Natural killer cell (primary cell): ENCODE measurements at regions not wholly inside any gene's neighbourhood (a gene's known extent, or its start where the extent isn't known, plus 50 kb on each side); places are given as distances from the start of the nearest gene placed in this dataset.

Experiments
- ATAC-seq, 3 donors: fragments of 150-1000 bp in 2 of 3; fragments of 200-7000 bp in 1 of 3; cut with Tn5 transposase; 1 replicate in 1 of 3; 2 replicates in 2 of 3; pipeline ENCODE4 v1.10.0; 2021; ENCODE audit warnings: mild to moderate bottlenecking in 2 of 3, moderate library complexity in 2 of 3
- DNase-seq, 2 donors: peaks; one replicate each; pipeline versions ENCODE4 v3.0.0 to v3.0.0-alpha.2; 2013 to 2021; ENCODE audit warnings: mixed read lengths in 1 of 2
- H3K27ac ChIP-seq: one replicate; pipeline ENCODE4 v1.5.1; 2013; ENCODE audit warnings: mild to moderate bottlenecking, low read length
- H3K27me3 ChIP-seq: one replicate; pipeline ENCODE4 v1.6.1; 2013; ENCODE audit warnings: low read length; ENCODE audit not compliant: control insufficient read depth, insufficient read depth
- H3K36me3 ChIP-seq: one replicate; pipeline ENCODE4 v1.6.1; 2013; ENCODE audit warnings: low read length; ENCODE audit not compliant: control insufficient read depth, insufficient read depth
- H3K4me1 ChIP-seq: one replicate; pipeline ENCODE4 v1.6.1; 2013; ENCODE audit warnings: low read length; ENCODE audit not compliant: control insufficient read depth, insufficient read depth
- H3K4me3 ChIP-seq: one replicate; pipeline ENCODE4 v1.5.1; 2013; ENCODE audit warnings: low read length
- H3K9me3 ChIP-seq: one replicate; pipeline ENCODE4 v1.6.1; 2013; ENCODE audit warnings: low read length; ENCODE audit not compliant: control insufficient read depth, insufficient read depth
- H3K27ac Mint-ChIP-seq, 2 donors: one replicate each; pipeline ENCODE4 v1.8.0; 2022; ENCODE audit warnings: mild to moderate bottlenecking in 2 of 2, mixed read lengths in 2 of 2, moderate library complexity in 1 of 2
- H3K27me3 Mint-ChIP-seq, 2 donors: one replicate each; pipeline ENCODE4 v1.8.0; 2022; ENCODE audit warnings: low read depth in 2 of 2, mixed read lengths in 2 of 2
- H3K36me3 Mint-ChIP-seq: one replicate; pipeline ENCODE4 v1.8.0; 2022; ENCODE audit warnings: mixed read lengths
- H3K4me1 Mint-ChIP-seq, 2 donors: one replicate each; pipeline ENCODE4 v1.8.0; 2022; ENCODE audit warnings: mixed read lengths in 2 of 2
- H3K4me3 Mint-ChIP-seq: one replicate; pipeline ENCODE4 v1.8.0; 2022; ENCODE audit warnings: mild to moderate bottlenecking, moderate library complexity, mixed read lengths
- H3K9me3 Mint-ChIP-seq, 2 donors: one replicate each; pipeline ENCODE4 v1.8.0; 2022; ENCODE audit warnings: mixed read lengths in 2 of 2
- WGBS: methylation state at CpG from one replicate; pipeline ENCODE4 v1.1.7; 2013; ENCODE audit warnings: missing lambda C conversion rate; ENCODE audit not compliant: insufficient coverage; 5-methylcytosine and 5-hydroxymethylcytosine counted together
- intact Hi-C: fragments of 100-400 bp; cut with micrococcal nuclease; formaldehyde crosslinking; loops from one replicate; pipeline ENCODE4 v1.14.2; 2022
- TF ChIP-seq, protein P1 (sequence below): fragments of 200-600 bp; IDR thresholded peaks from one replicate; pipeline ENCODE4 v1.8.0; 2022; ENCODE audit warnings: antibody characterized with exemption

- H3K4me1 ChIP-seq, result no peaks in the 10 kb centered on the region
- H3K27me3 ChIP-seq, result no peaks in the 10 kb centered on the region
- TF ChIP-seq, protein P1, sequence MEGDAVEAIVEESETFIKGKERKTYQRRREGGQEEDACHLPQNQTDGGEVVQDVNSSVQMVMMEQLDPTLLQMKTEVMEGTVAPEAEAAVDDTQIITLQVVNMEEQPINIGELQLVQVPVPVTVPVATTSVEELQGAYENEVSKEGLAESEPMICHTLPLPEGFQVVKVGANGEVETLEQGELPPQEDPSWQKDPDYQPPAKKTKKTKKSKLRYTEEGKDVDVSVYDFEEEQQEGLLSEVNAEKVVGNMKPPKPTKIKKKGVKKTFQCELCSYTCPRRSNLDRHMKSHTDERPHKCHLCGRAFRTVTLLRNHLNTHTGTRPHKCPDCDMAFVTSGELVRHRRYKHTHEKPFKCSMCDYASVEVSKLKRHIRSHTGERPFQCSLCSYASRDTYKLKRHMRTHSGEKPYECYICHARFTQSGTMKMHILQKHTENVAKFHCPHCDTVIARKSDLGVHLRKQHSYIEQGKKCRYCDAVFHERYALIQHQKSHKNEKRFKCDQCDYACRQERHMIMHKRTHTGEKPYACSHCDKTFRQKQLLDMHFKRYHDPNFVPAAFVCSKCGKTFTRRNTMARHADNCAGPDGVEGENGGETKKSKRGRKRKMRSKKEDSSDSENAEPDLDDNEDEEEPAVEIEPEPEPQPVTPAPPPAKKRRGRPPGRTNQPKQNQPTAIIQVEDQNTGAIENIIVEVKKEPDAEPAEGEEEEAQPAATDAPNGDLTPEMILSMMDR, result no peak
- H3K27ac Mint-ChIP-seq, result no peak overlapping the region
- WGBS, result 71% methylated on average over 8 of the region's 8 CpGs
- H3K9me3 ChIP-seq, result no peaks in the 10 kb centered on the region
- peaks cover 0 to 7% of the 10 kb centered on the region in 2 donors for H3K27me3 Mint-ChIP-seq
- no peaks in the 10 kb centered on the region for H3K36me3 ChIP-seq
- H3K36me3 Mint-ChIP-seq, result no peaks in the 10 kb centered on the region
- H3K9me3 Mint-ChIP-seq, result no peaks in the 10 kb centered on the region
- no peak overlapping the region for H3K4me3 ChIP-seq
- no peak overlapping the region for H3K4me3 Mint-ChIP-seq
- no peak overlapping the region for H3K27ac ChIP-seq
- H3K4me1 Mint-ChIP-seq, result no peaks in the 10 kb centered on the region
- intact Hi-C loops, result no loop called here
- no peak for DNase-seq
- ATAC-seq, result no peak
Measured at GRCh38 chr10:121078672-121079102, 227.5 kb downstream of the WDR11 start.

- 87% methylated on average over 6 of the region's 6 CpGs for WGBS
- intact Hi-C loops, result no loop called here
- Mint-ChIP-seq H3K9me3 (no peaks in the 10 kb centered on the region), H3K27ac (no peak overlapping the region), H3K27me3 (peaks cover 0 to 7% of the 10 kb centered on the region in 2 donors), H3K36me3 (no peaks in the 10 kb centered on the region), H3K4me1 (no peaks in the 10 kb centered on the region), H3K4me3 (no peak overlapping the region)
- H3K9me3 ChIP-seq, result no peaks in the 10 kb centered on the region
- no peaks in the 10 kb centered on the region for H3K4me1 ChIP-seq
- no peaks in the 10 kb centered on the region for H3K27me3 ChIP-seq
- ATAC-seq (no peak), DNase-seq (no peak)
- TF ChIP-seq, protein P1, result no peak
- no peak overlapping the region for H3K4me3 ChIP-seq
- no peaks in the 10 kb centered on the region for H3K36me3 ChIP-seq
- no peak overlapping the region for H3K27ac ChIP-seq
Measured at GRCh38 chr10:121079226-121079625, 228.1 kb downstream of the WDR11 start.

GRCh38 chr10:121080281-121080891, 229.2 kb downstream of the WDR11 start:
- Mint-ChIP-seq H3K9me3 (no peaks in the 10 kb centered on the region), H3K36me3 (no peaks in the 10 kb centered on the region), H3K4me1 (no peaks in the 10 kb centered on the region), H3K27ac (no peak overlapping the region), H3K4me3 (no peak overlapping the region), H3K27me3 (peaks cover 0 to 9% of the 10 kb centered on the region in 2 donors)
- Histone ChIP-seq H3K9me3 (no peaks in the 10 kb centered on the region), H3K27ac (no peak overlapping the region), H3K4me3 (no peak overlapping the region), H3K36me3 (no peaks in the 10 kb centered on the region), H3K4me1 (no peaks in the 10 kb centered on the region), H3K27me3 (no peaks in the 10 kb centered on the region)
- WGBS, result 49% methylated on average over 7 of the region's 7 CpGs
- TF ChIP-seq, protein P1, result no peak
- DNase-seq (no peak), ATAC-seq (no peak)
- intact Hi-C loops, result no loop called here

DNA sequence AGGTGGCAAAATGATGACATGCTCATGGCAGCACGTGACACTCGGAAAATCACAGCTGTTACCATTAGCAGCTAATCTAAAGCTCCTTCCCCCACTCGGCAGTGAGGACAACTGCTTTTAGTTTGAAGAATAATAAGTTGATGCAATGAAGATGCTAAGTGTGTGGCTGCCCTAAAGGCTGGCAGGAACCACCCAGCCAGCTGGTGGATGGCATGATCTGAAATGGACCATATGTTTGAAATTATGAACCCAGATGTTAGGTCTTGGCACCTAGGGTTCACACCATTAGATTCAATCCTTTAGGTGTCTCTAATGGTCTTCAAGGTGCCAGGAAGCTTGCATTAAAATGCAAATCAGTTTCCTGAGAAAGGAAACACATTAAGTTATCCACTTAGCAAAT, 230.1 kb downstream of the WDR11 start:
- Histone ChIP-seq H3K27me3 (no peaks in the 10 kb centered on the region), H3K4me1 (no peaks in the 10 kb centered on the region), H3K36me3 (no peaks in the 10 kb centered on the region), H3K27ac (no peak overlapping the region), H3K9me3 (no peaks in the 10 kb centered on the region), H3K4me3 (no peak overlapping the region)
- Mint-ChIP-seq H3K27me3 (peaks cover 0 to 9% of the 10 kb centered on the region in 2 donors), H3K36me3 (no peaks in the 10 kb centered on the region), H3K9me3 (no peaks in the 10 kb centered on the region), H3K4me1 (no peaks in the 10 kb centered on the region), H3K4me3 (no peak overlapping the region), H3K27ac (no peak overlapping the region)
- TF ChIP-seq, protein P1, result no peak
- WGBS, result 86% methylated on average over 2 of the region's 3 CpGs
- intact Hi-C loops, result no loop called here
- ATAC-seq, result no peak
- no peak for DNase-seq
